ENCODE measurements at regions not wholly inside any gene's neighbourhood (a gene's known extent, or its start where the extent isn't known, plus 50 kb on each side); places are given as distances from the start of the nearest gene placed in this dataset.

GRCh38 chr4:153900426-153900825 is 111.5 kb upstream of the SFRP2 start:
- TF ChIP-seq CTCF (IDR thresholded peaks at IDR 0.05) (no peak), POLR2A (IDR thresholded peaks at IDR 0.05) (no peak)
- no peaks in the 10 kb centered on the region for H3K4me1 ChIP-seq
- DNase-seq, result no peak
- no peaks in the 10 kb centered on the region for H3K27me3 ChIP-seq
- no peak overlapping the region for H3K4me3 ChIP-seq
- intact Hi-C loops (cut with DNase I; ENCODE audit: low total_unique reads), result no loop called here
- no peaks in the 10 kb centered on the region for H3K9me3 ChIP-seq
- no peak overlapping the region for H3K27ac ChIP-seq
- 82 to 87% methylated on average over 6 of the region's 6 CpGs for WGBS, 2 donors
- H3K36me3 ChIP-seq (ENCODE audit: low read depth, missing control alignments), result no peaks in the 10 kb centered on the region

- no peak overlapping the region for H3K27ac ChIP-seq
- H3K4me3 ChIP-seq, result no peak overlapping the region
- intact Hi-C loops (cut with DNase I; ENCODE audit: low total_unique reads), result no loop called here
- H3K36me3 ChIP-seq (ENCODE audit: low read depth, missing control alignments), result no peaks in the 10 kb centered on the region
- H3K9me3 ChIP-seq, result no peaks in the 10 kb centered on the region
- H3K4me1 ChIP-seq, result no peaks in the 10 kb centered on the region
- TF ChIP-seq POLR2A (IDR thresholded peaks at IDR 0.05) (no peak), CTCF (IDR thresholded peaks at IDR 0.05) (no peak)
- no peaks in the 10 kb centered on the region for H3K27me3 ChIP-seq
- no peak for DNase-seq
- WGBS, 2 donors, result 73 to 89% methylated on average over 4 of the region's 4 CpGs
Measured at GRCh38 chr4:153890761-153891160, 101.9 kb upstream of the SFRP2 start.

- Histone ChIP-seq H3K36me3 (ENCODE audit: low read depth, missing control alignments) (no peaks in the 10 kb centered on the region), H3K9me3 (no peaks in the 10 kb centered on the region), H3K27ac (no peak overlapping the region), H3K27me3 (no peaks in the 10 kb centered on the region), H3K4me1 (no peaks in the 10 kb centered on the region), H3K4me3 (no peak overlapping the region)
- TF ChIP-seq POLR2A (IDR thresholded peaks at IDR 0.05), result no peak
- no peak for TF ChIP-seq CTCF (IDR thresholded peaks at IDR 0.05)
- intact Hi-C loops (cut with DNase I; ENCODE audit: low total_unique reads), result no loop called here
- no peak for DNase-seq
Measured at GRCh38 chr4:153887217-153887616, 98.3 kb upstream of the SFRP2 start.

- H3K4me3 ChIP-seq, result no peak overlapping the region
- 80 to 82% methylated on average over 1 of the region's 1 CpG for WGBS, 2 donors
- TF ChIP-seq POLR2A (IDR thresholded peaks at IDR 0.05), result no peak
- no peak for TF ChIP-seq CTCF (IDR thresholded peaks at IDR 0.05)
- no peak overlapping the region for H3K27ac ChIP-seq
- no peaks in the 10 kb centered on the region for H3K9me3 ChIP-seq
- intact Hi-C loops (cut with DNase I; ENCODE audit: low total_unique reads), result no loop called here
- H3K27me3 ChIP-seq, result no peaks in the 10 kb centered on the region
- no peaks in the 10 kb centered on the region for H3K4me1 ChIP-seq
- no peaks in the 10 kb centered on the region for H3K36me3 ChIP-seq (ENCODE audit: low read depth, missing control alignments)
- DNase-seq, result no peak
Measured at GRCh38 chr4:153884325-153884724, 95.4 kb upstream of the SFRP2 start.

GRCh38 chr4:153880983-153881382 is 92.1 kb upstream of the SFRP2 start:
- intact Hi-C loops (cut with DNase I; ENCODE audit: low total_unique reads), result no loop called here
- H3K27ac ChIP-seq, result no peak overlapping the region
- 97% methylated on average over 2 of the region's 2 CpGs; no CpG with 5 or more reads in 1 of the 2 donors for WGBS, 2 donors
- no peak for DNase-seq
- no peaks in the 10 kb centered on the region for H3K36me3 ChIP-seq (ENCODE audit: low read depth, missing control alignments)
- H3K27me3 ChIP-seq, result no peaks in the 10 kb centered on the region
- TF ChIP-seq POLR2A (IDR thresholded peaks at IDR 0.05) (no peak), CTCF (IDR thresholded peaks at IDR 0.05) (no peak)
- H3K4me3 ChIP-seq, result no peak overlapping the region
- no peaks in the 10 kb centered on the region for H3K9me3 ChIP-seq
- no peaks in the 10 kb centered on the region for H3K4me1 ChIP-seq

Data from testis (tissue), 2 donors.